HG03432 (cell line): ENCODE measurements at regions not wholly inside any gene's neighbourhood (a gene's known extent, or its start where the extent isn't known, plus 50 kb on each side); places are given as distances from the start of the nearest gene placed in this dataset.

Experiments
- ATAC-seq: cut with Tn5 transposase; IDR thresholded peaks from one replicate; pipeline ENCODE4 v1.9.1; 2021; ENCODE audit warnings: mild to moderate bottlenecking, moderate library complexity; ENCODE audit not compliant: unreplicated experiment

DNA sequence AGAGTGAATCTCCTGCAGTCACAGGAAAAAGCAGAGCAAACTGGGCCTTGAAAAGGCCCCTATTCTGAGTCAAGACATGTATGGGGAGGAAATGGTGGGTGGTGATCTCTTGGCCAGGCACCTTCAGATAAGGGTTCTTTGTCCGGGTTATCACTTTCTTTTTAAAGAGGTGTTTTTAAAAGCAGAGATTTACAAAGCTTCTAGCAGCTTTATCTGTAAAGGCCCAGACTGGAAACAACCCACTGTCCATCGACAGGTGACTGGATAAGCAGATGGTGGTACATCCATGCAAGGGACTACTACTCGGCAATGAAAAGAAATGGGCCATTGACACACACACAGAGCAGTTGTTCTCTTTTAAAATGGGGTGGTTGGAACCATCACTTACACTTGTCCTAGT lies 596.7 kb upstream of the MKI67 start:
- ATAC-seq = no peak

DNA sequence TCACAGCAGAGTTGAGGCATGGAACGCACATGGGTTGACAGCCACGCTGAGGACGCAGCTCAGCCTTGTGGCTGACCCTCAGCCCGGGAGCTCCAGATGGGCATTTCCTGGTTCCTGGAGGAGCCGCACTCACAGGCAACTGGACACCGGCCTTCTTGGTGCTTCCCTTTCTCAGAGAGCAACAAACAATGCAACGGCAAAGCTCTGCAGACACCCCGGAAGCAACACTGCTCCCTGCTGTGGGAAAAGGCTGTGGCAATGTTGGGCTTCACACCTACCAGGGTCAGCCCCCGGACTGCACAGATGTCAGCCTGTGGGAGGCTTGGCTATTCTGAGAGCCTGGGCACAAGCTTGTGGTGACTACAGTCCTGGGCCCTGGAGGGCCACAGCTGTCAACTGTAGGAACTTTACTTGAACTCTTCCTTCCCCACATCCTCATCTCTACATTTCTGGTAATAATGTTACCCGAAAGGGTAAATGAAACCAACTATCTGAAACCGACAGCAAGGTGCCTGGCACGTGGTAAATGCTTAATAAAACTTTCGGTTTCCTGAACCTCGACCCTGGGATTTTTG lies 597.5 kb upstream of the MKI67 start:
- no peak for ATAC-seq

DNA sequence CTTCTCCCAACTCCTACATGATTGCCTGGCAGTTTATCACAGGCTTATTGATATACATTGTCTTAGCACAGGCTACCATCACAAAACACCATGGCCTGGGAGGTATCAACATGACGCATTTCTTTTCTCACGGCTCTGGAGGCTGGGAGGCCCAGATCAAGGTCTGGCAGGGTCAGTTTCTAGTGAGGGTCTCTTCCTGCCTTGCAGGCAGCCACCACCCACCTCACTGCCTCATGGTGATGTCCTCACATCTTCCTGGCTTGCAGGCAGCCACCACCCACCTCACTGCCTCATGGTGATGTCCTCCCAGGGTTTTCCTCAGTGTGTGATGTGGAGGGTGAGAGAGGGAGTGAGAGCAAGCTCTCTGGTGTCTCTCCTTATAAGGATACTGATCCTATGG lies 599.3 kb upstream of the MKI67 start:
- ATAC-seq = no peak

DNA sequence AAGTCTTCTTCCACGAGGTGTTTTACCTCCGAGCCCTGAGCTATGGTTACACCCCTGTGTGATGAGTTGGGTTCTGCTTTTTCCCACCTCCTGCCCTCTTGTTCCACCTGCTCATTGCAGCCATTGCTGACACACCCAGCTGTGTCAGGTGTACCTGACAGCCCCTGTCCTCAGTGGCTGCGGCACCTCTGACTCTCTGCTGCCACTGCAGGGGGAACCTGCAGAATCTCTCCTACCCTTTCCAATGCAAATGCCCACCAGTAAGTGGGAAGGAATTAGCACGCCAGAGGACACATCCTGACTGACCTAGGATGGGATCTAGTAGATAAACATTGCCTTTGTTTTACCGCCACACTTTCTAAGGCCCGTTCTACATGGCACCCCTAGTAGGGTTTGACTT lies 600.9 kb upstream of the MKI67 start:
- ATAC-seq = no peak

DNA sequence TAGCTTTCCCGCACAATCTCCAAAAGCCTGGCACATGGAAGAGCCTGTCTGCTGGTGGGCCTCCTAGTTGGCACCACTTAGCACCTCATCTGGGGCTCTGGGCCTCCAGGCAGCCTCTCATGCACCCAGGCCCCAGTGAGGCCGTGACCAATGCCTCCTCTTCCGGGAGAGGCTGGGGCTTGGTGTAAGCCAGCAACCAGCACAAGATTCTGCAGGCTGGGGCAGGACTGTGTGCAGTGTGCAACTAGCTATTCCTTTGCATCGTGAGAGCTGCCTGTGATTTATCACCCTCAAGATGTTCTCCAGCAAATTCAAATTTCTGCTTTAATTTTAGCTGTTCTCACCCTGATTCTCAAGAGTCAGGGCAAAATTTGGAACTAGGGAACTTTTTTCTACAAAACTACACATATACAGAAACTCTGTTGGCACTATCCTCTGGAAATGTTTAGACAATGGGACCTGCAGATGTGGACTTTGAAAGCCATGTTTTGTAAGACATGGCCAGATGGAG lies 603.7 kb upstream of the MKI67 start:
- no peak for ATAC-seq

DNA sequence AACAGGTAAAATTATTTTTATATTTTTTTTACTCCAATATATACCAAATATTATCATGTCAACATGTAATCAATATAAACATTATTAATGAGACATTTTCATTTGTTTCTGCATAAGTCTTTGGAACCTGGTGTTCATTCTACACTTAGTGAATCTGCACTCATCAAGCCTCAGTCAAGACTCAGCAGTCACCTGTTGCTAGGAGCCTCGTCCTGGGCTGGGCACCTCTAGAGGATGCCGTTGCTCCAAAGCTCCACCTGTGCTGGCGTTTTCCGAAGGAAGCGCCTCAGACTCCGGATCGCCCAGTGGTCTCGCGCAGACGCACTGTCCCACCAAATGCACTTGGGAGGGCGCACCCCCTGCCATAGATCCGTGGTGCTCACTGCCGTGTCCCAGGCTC lies 604.7 kb upstream of the MKI67 start:
- ATAC-seq = no peak

DNA sequence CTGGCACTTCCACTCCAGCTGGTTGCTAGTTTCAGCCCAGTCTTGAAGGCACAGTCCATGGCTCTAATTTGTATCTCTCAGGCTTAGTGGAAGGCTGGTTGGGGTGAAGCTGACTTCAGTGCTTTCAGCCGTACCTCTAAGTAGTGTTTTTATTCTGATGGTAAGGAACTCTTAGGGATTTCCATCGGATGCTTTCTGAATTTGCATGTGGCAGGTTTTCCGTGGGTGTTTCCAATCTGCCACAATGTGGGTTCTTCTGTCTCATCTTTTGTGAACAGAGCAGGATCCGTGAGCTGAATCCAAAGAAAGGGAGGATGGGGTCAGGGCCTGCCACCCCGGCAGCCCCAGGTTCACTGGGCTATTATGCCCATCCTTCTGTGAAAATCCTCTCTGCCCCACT lies 607.9 kb upstream of the MKI67 start:
- no peak for ATAC-seq

DNA sequence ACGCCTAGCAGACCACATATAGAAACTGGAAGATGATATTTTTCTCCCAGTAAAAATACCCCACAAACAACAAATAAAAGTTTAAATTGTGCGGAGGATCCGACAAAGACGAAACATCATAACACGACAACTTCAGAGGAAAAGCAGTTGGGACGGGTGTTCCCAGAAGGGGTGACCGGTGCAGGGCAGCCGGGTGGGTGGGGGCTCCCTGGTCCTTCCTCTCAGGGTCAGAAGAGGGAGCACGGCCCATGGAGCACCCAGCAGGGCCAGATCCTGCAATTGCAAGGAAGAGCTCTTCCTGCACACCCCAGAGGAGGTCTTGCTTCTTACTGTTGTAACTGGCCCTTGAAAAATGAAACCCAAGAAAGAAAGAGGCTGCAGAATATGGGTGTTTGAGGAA lies 608.5 kb upstream of the MKI67 start:
- ATAC-seq = no peak

DNA sequence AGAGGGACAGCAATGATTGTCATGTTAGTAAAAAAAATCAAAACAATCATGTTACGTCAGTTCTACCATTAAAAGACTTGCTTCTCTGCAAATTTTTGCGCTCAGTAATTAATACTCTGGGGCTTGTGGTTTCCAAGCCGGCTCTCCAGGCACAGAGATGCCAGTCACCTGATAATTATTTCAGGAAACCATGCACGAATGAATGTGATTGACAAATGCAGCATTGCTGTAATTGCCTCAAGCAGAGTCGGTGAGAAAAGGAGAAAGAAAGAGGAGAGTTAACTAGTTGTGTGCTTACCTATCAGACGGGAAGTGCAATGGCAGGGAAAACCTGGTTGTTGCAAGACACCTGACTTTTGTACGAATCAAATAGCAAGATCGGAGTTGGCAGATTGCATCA lies 609.8 kb upstream of the MKI67 start:
- no peak for ATAC-seq

DNA sequence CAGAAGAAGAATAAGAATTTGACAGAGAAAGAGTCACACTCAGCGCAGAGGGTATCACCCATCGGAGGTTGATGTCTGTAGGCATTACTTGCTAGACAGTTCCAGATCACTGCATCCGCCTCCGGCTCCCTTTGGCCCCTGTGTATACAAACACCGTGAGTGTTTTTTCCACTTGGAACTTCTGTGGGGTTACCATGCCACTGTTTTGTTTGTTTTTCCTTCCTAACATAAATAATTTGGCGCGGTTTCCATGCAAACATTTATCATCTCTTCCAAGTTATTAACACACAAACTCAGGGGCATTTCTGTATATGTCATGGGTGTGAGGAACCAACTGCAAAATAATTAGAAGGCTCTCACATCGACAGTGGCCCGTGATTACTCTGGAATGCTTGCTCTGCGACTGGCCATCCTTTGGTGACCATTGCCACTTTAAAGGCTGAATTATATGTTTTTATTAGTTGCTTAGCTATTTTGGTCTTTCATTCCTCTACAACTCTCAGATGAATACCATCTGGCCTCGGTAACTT lies 612.2 kb upstream of the MKI67 start:
- ATAC-seq = no peak

DNA sequence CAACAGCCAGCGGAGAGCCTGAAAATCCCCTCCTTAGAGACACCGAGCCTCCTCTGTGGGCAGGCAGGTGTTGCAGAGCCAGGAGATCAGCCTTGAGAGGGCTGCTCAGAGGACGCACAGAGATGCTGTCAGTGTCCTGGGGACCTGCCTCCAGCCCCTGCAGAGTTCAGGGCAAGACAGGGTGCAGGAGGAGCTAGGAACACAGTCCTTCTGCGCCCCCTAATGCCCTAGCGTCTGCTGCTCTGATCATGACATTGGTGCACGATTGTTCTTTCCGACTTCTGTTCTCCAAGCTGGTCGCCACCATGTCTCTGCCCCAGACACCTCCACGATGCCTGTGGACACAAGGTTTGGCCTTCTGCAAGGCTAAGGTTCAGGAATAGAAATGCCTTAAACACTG lies 613.7 kb upstream of the MKI67 start:
- ATAC-seq = no peak

DNA sequence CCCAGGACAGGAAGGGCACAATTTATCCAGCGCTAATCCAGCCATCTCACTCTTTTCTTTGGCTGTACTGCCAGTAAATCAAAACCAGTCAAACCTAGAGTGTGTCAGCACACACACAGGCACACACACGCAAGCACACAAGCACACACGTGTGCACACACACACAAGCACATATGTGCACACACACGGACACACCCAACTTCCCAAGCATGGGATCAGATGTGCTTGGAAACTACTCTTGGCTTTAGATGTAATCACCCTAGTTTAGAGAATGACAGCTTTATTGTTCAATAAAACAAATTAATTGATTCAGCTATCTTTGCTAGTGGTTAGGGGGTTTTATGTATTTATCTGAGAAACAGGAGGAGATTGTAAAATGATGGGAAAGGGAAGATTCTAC lies 615.0 kb upstream of the MKI67 start:
- ATAC-seq = no peak

DNA sequence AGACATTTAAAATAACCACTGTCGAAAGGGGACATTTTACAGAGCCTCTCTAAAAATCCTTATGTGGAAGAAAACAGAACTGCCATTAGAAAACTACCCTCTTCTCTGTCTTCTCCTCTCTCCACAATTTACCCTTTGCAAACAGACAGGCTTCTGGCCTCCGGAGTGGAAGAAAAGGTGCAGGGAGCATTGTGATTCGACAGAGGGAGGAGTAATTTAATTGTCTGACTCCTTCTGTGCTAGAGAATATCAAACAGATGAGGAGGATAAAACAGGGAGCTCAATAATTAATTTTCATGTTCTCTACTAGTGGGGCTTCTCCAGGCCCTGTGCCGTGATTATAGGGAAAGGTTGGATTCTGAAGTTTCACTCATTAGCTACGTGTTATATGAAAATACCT lies 615.5 kb upstream of the MKI67 start:
- ATAC-seq = no peak

DNA sequence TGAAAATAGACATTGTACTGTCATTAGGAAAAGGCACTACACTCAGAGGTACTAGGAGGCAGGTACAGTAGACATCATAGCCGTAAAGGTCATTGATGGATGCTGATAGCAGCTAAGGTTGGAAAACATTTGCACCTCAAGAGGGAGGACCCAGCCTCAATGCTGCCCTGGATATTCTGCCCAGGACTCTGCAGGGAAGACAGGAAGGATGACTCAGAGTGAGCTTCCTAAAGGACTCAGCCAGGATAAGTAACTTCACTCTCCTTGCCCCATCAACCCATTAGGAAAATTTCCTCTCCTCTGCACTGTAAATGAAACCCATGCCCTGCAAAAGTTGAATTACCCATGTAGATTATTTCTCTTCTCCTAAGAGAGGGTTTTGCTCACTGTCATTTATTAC lies 617.9 kb upstream of the MKI67 start:
- ATAC-seq = no peak

DNA sequence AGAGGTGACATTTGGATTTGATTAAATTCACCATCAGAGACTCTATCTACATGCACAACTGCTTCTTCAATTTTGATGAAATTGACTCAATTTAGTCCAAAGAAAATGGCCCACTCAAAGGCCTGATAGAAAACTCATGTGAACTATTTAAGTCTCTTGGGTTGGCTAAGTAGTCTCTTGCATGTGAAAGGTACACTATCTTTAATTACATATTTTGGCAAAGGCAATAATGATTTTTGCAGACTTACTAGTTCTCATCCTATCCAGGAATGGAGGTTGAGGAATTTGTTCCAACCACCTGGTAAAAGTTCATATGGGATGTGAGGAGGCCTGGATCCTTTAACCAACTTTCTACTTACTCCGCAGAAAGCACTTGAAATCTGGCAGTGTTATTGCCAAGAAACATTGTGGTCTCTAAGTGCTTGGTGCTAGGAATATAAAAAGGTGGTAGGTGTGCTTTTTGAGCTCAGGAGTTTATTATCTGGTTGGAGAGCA lies 618.6 kb upstream of the MKI67 start:
- ATAC-seq = no peak

DNA sequence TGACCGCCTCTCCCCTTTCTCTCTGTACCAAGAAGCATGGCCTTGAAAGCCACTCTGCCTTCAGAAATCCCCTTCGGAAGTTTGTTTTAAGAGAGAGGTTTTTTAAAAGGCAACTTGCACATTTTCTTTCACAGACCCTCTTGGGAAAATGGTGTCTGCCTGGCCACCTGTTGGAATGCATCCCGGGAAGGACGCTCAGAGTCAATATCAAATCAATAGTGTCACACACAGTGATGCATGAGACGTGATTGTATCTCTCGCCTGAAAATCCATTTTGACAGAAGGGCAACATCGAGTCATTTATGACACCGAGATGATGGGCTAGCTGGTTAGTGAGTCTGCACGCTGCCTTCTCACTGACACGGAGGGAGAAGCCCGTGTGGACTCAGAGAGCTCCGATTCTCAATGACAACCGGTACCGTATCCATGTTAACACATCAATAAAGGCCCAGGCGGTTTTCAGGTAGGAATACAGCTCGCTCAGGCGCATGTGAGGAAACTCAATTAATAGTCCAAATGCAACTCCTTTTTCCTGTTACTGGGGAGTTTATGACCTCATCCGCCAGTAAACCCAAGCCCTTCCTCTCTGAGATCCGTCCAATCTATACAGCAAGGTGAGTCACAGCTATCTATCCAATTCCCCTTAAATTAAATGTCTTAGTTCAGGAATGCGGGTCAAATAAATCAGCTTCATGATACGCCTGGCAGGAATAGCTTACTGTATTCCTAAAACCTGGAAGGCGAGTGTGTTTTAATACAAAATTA lies 621.5 kb upstream of the MKI67 start:
- no peak for ATAC-seq

DNA sequence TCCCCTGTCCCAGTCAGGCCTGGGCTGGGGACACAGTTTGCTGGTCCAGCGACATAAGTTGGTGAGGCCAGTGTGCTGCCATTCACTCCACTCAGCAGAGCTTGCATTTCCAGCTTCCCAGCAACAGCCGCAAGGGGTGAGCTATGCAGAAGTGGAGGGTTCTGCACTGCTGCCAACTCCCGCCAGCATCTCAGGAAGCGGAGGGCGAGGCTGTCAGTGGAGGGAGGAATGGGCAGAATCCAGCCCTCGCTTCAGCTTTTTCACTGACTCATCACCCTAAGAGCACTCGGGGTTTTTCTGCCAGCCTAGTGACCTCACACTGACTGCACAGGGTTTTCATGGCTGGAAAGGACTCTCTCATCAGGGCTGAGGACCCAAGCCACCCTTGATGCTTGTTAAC lies 625.1 kb upstream of the MKI67 start:
- ATAC-seq = no peak

DNA sequence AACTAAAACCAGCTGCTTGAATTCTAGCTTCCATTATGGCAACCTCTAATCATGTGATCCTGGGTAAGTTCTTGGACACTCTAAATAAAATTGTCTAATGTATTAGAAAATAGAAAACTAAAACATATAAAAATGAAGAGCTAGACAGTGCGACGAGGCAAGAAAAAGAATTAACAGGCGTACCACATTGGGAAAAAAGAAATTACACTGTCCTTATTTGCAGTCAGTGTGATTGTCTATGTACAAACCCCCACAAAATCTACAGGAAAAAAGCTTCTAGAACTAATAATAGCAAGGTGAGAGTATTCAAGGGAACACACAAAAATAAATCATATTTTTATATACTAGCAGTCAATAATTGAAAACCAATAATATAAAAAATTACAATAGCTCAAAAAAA lies 625.6 kb upstream of the MKI67 start:
- ATAC-seq = no peak

DNA sequence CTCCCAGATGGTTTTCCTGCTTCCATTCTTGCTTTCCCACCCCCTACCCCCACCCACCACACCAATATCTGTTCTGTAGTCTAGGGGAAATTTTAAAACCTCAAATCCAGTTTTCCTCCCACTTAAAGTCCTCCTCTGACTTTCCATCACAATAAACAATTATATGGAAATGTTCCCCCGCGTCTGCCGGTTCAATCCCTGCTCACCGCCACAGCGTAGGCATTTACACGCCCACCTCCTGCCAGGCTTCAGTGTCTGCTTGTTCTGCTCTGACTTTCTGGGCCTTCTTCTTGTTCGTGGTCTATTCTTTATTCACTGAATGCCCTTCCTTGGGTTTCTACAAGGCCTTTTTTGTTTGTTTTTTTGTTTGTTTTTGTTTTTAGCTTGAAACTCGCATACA lies 633.0 kb upstream of the MKI67 start:
- no peak for ATAC-seq

DNA sequence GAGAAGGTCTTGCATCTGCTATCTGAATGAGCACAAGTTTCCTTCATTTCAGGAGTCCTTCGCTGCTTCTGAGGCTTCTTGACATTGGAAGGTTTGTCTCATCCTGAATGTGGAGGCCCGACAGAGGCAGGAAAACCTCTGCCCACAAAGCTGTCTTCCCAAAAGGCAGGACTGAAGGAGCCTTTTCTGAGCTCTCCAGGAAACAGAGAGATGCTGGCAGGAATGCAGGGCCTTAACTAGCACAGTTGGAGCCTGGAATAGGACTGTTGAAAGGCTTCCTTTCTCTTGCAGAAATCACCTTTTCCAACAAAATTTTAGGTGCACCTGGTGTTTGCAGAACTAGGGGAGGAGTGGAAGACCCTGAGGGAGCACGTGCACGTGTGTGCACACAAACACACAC lies 637.4 kb upstream of the MKI67 start:
- no peak for ATAC-seq

DNA sequence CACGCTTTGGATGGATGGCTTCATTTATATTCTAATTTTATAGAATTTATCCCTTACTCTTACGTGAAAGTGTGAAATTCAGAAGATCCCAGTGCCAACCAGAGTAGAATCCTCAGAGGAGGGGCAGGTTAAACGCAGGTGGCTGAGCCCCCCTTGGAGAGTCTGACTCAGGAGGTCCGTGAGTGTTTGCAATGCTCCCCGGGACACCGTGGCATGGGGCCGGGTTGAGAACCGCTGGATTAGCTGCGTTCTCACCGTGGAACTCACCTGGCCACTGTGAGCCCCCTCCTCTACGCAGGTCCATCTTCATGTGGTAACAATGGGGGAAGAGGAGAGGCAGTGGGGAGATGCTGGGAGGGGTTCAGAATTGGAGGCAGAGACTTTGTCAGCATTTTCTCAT lies 638.0 kb upstream of the MKI67 start:
- no peak for ATAC-seq

DNA sequence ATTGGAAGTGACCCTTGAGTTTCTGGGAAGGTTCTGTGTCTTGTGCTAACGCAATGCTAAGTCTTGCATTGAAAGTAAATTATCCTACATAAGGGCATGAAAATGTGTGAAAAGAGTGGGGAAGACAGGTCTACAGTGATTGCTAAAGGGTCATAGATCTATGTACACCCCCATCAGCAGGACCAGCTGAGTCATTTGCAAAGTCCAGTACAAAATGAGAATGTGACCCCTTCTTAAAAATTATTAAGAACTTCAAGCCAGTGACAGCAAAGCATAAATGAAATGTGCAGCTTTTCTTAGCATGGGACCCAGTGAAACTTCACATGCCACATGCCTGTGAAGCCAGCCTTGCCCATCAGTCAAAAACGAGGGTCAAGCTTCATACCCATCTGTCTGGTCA lies 640.7 kb upstream of the MKI67 start:
- ATAC-seq = no peak
